Left lung (tissue), 4 donors: ENCODE measurements at regions not wholly inside any gene's neighbourhood (a gene's known extent, or its start where the extent isn't known, plus 50 kb on each side); places are given as distances from the start of the nearest gene placed in this dataset.

Experiments used
- ATAC-seq: fragments of 200-7000 bp; cut with Tn5 transposase; one replicate; pipeline ENCODE4 v1.9.1; 2020; ENCODE audit warnings: moderate library complexity
- DNase-seq, 4 donors: peaks; one replicate each; pipeline ENCODE4 v3.0.0-alpha.2; 2013 to 2020
- H3K27ac ChIP-seq, 2 donors: fragments of 200-600 bp; sonication (generic) in 1 of 2; one replicate each; pipeline versions ENCODE4 v1.5.0 to v1.8.0; 2020 to 2021
- H3K27me3 ChIP-seq, 2 donors: fragments of 200-600 bp; sonication (generic) in 1 of 2; one replicate each; pipeline versions ENCODE4 v1.5.0 to v1.8.0; 2020 to 2021
- H3K36me3 ChIP-seq, 2 donors: fragments of 200-600 bp; sonication (generic) in 1 of 2; one replicate each; pipeline versions ENCODE4 v1.5.0 to v1.8.0; 2020 to 2021
- H3K4me1 ChIP-seq, 2 donors: fragments of 200-600 bp; one replicate each; pipeline ENCODE4 v1.8.0; 2021
- H3K4me3 ChIP-seq, 2 donors: fragments of 200-600 bp; sonication (generic) in 1 of 2; one replicate each; pipeline versions ENCODE4 v1.5.0 to v1.8.0; 2020 to 2021; ENCODE audit warnings: mild to moderate bottlenecking in 1 of 2
- H3K9me3 ChIP-seq, 2 donors: fragments of 200-600 bp; sonication (generic) in 1 of 2; one replicate each; pipeline versions ENCODE4 v1.5.0 to v1.8.0; 2020 to 2021
- intact Hi-C, 2 donors: fragments of 100-400 bp; cut with DNase I; formaldehyde crosslinking; loops; one replicate each; pipeline versions ENCODE4 v1.11.2 to v1.14.2; 2022
- TF ChIP-seq, protein P1 (sequence below), 2 donors: fragments of 200-600 bp; sonication (generic) in 1 of 2; IDR thresholded peaks; one replicate each; pipeline versions ENCODE4 v1.5.0 to v1.8.0; 2021; ENCODE audit warnings: antibody characterized with exemption in 2 of 2
- donor health status: DM: no; HTN: yes; CAD: no.
- donor health status: DM: no; HTN: no; CAD: no.

DNA sequence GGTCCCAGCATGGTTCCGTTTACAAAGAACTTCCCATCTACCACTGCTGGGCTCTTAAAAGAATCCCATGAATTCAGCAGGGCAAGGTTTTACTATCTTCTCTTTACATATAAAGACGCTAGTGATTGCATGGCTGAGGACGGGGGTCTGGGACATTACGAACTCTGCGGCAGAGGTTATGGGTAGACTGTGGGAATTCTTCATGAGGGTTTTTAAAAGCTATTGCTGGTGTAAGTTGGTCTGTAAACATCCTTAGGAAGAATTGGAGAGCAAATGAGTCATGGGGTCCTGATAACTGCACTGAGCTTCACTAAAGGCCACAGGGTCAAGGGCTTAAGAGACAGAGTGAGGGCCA is 53.1 kb upstream of the TMEM72 start:
- ATAC-seq, result no peak
- H3K27ac ChIP-seq, result no peak overlapping the region
- intact Hi-C loops, result no loop called here

DNA sequence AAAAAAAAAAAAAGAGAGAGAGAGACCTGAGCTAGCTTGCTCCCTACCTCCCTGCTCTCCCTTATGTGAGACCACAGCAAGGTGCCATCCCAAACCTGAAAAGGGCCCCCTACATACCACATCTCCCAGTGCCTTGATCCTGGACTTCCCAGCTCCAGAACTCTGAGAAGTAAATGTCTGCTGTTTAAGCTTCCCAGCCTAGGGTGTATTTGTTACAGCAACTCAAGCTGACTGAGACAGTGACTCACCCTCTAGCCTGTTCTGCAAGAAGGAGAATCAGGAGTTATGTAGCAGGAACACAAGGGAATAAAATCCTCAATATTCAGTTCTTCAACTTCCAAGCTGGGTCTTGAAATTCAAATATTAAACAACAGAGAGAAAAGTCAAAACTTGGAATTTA is 52.1 kb upstream of the TMEM72 start:
- H3K4me1 ChIP-seq, result peaks cover 2 to 7% of the 10 kb centered on the region in 2 donors
- no peak overlapping the region for H3K4me3 ChIP-seq
- TF ChIP-seq, protein P1, sequence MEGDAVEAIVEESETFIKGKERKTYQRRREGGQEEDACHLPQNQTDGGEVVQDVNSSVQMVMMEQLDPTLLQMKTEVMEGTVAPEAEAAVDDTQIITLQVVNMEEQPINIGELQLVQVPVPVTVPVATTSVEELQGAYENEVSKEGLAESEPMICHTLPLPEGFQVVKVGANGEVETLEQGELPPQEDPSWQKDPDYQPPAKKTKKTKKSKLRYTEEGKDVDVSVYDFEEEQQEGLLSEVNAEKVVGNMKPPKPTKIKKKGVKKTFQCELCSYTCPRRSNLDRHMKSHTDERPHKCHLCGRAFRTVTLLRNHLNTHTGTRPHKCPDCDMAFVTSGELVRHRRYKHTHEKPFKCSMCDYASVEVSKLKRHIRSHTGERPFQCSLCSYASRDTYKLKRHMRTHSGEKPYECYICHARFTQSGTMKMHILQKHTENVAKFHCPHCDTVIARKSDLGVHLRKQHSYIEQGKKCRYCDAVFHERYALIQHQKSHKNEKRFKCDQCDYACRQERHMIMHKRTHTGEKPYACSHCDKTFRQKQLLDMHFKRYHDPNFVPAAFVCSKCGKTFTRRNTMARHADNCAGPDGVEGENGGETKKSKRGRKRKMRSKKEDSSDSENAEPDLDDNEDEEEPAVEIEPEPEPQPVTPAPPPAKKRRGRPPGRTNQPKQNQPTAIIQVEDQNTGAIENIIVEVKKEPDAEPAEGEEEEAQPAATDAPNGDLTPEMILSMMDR (IDR thresholded peaks at IDR 0.05), result no peak
- H3K27me3 ChIP-seq, result peaks cover 7 to 20% of the 10 kb centered on the region in 2 donors
- no peaks in the 10 kb centered on the region for H3K9me3 ChIP-seq
- H3K27ac ChIP-seq, result no peak overlapping the region
- DNase-seq, result no peak
- intact Hi-C loops, result no loop called here
- no peaks in the 10 kb centered on the region for H3K36me3 ChIP-seq
- no peak for ATAC-seq

More for the DNA sequence above, 53.1 kb upstream of the TMEM72 start:
- Histone ChIP-seq H3K36me3 (no peaks in the 10 kb centered on the region), H3K4me3 (no peak overlapping the region), H3K9me3 (no peaks in the 10 kb centered on the region), H3K4me1 (no peaks in the 10 kb centered on the region), H3K27me3 (peaks cover 0 to 10% of the 10 kb centered on the region in 2 donors)
- no peak for DNase-seq
- TF ChIP-seq, protein P1 (IDR thresholded peaks at IDR 0.05), result peak in 1 of 2 donors; percentile 21

DNA sequence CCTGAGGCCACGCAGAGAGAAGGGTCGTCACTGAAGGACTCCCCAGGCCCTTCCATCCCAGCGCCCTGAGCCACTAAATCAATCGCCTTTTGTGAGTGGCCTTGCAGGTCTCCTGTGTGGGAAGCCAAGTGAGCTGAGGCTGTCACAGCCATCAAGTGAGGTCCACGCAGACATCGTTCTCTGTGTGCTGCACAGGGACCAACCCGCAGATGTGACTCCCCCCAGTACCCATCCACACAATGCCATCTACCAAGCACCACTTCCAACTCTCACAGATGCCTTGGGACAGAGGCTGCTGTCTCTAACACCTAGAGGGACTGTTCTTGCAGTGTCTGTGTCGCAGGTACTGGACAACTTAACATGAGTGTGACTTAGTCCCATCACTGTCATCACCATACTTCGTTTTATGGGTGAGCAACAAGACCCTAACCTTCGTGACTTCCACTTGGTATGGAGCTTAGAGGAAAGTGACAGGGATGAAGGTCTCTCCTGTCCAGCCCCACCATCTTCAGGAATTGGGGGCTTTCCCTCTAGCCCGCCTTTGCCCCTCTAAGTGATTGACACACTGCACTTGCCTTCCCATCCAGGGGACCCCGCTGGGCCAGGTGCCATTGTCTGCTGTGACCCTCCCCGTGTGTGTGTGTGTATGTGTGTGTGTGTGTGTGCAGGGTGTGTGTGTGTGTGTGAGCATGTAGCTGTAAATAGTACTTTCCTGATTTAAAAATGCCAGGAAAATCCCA is 51.4 kb upstream of the TMEM72 start:
- H3K4me3 ChIP-seq, result no peak overlapping the region
- intact Hi-C loops, result loop anchor here in 1 of 2 donors (10.0 kb wide), 1 partner anchor 1185 kb away; no protein-coding TSS in a partner anchor
- ATAC-seq (no peak), DNase-seq (no peak)
- TF ChIP-seq, protein P1 (IDR thresholded peaks at IDR 0.05), result no peak
- H3K9me3 ChIP-seq, result no peaks in the 10 kb centered on the region
- H3K27me3 ChIP-seq, result peaks cover 7 to 27% of the 10 kb centered on the region in 2 donors
- no peaks in the 10 kb centered on the region for H3K36me3 ChIP-seq
- H3K4me1 ChIP-seq, result peaks cover 7 to 14% of the 10 kb centered on the region in 2 donors
- H3K27ac ChIP-seq, result no peak overlapping the region

DNA sequence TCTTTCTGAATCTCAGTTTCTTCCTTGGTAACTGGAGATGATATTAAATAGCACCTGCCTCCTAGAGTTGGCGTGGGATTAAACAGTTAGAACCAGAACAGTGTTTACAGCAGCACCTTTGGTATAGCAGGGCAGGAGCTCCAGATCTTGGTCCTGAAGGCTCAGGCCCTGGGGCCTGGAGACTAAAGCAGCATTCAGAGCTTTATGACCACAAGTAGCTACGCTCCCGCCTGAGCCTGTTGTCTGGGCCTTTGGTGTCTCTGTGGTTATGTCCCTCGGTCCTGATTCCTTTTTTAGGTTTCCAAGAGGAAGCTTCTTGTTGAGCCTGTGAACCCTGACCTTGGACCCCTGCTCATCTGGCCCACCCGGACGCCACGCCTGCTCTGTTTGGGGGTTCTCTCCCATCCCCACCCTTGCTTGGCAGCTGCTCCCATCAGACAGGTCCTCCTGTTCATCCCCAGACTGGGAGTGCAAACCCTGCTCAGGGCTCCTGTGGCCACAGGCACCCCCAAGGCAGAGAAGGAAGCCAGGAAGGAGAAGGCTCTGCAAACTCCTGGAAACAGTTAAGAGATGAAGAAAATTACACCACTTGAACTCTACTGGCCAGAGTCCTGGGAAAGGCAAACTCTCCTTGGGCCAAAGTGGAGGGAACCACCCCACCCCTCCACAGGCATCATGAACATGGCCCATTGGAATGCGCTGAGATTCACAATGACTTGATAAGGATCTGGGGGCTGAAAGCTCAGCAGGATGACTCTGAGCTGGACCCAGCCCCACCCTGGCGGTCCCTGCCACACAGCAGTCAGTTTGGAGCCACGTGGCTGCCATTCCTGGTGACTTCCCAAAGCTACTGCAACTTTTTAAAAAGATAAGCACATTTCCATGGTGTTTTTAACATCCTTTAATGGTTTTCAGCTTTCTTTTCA is 50.1 kb upstream of the TMEM72 start:
- DNase-seq (no peak), ATAC-seq (peak; percentile 13)
- H3K4me3 ChIP-seq, result no peak overlapping the region
- no peak overlapping the region for H3K27ac ChIP-seq
- H3K36me3 ChIP-seq, result no peaks in the 10 kb centered on the region
- TF ChIP-seq, protein P1 (IDR thresholded peaks at IDR 0.05), result no peak
- intact Hi-C loops, result loop anchor here in 1 of 2 donors (10.0 kb wide), 1 partner anchor 1186 kb away; no protein-coding TSS in a partner anchor
- H3K27me3 ChIP-seq, result peaks cover 7 to 39% of the 10 kb centered on the region in 2 donors
- H3K9me3 ChIP-seq, result no peaks in the 10 kb centered on the region
- H3K4me1 ChIP-seq, result peaks cover 10 to 22% of the 10 kb centered on the region in 2 donors
